Breast epithelium (tissue), 3 donors: ENCODE measurements at regions not wholly inside any gene's neighbourhood (a gene's known extent, or its start where the extent isn't known, plus 50 kb on each side); places are given as distances from the start of the nearest gene placed in this dataset.

Experiments
- POLR2A ChIP-seq: fragments of 450-650 bp; IDR thresholded peaks from one replicate; pipeline ENCODE4 v1.6.1; 2016; ENCODE audit warnings: antibody characterized with exemption, mild to moderate bottlenecking, moderate library complexity
- TF ChIP-seq, protein P1 (sequence below), 3 donors: fragments of 450-650 bp; IDR thresholded peaks; one replicate each; pipeline ENCODE4 v1.5.1; 2016 to 2017; ENCODE audit warnings: antibody characterized with exemption in 3 of 3, mild to moderate bottlenecking in 3 of 3, moderate library complexity in 3 of 3

DNA sequence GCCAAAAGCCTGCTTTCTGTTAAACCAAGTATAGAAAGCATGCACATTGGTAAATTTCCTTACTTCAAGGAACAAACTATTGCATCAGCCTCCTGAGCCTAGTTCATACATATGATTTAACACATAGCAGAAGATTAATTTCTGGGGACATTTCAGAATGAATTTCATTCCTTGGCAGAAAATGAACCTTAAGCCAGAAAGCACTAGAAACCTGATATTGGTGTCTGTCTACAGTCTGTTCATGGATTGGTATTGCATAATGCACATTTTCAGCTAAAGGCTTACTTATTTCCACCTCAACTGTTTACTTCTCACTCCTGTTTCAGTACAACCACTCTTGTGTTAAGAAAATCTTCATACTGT, 1471.8 kb upstream of the NUDT12 start:
- TF ChIP-seq POLR2A: no peak
- TF ChIP-seq, protein P1, sequence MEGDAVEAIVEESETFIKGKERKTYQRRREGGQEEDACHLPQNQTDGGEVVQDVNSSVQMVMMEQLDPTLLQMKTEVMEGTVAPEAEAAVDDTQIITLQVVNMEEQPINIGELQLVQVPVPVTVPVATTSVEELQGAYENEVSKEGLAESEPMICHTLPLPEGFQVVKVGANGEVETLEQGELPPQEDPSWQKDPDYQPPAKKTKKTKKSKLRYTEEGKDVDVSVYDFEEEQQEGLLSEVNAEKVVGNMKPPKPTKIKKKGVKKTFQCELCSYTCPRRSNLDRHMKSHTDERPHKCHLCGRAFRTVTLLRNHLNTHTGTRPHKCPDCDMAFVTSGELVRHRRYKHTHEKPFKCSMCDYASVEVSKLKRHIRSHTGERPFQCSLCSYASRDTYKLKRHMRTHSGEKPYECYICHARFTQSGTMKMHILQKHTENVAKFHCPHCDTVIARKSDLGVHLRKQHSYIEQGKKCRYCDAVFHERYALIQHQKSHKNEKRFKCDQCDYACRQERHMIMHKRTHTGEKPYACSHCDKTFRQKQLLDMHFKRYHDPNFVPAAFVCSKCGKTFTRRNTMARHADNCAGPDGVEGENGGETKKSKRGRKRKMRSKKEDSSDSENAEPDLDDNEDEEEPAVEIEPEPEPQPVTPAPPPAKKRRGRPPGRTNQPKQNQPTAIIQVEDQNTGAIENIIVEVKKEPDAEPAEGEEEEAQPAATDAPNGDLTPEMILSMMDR (IDR thresholded peaks at IDR 0.05): no peak
